GM18909 (cell line): ENCODE measurements at regions not wholly inside any gene's neighbourhood (a gene's known extent, or its start where the extent isn't known, plus 50 kb on each side); places are given as distances from the start of the nearest gene placed in this dataset.

Source experiments
- ATAC-seq: cut with Tn5 transposase; IDR thresholded peaks from one replicate; pipeline ENCODE4 v1.9.1; 2021; ENCODE audit warnings: mild to moderate bottlenecking; ENCODE audit not compliant: unreplicated experiment, poor library complexity

DNA sequence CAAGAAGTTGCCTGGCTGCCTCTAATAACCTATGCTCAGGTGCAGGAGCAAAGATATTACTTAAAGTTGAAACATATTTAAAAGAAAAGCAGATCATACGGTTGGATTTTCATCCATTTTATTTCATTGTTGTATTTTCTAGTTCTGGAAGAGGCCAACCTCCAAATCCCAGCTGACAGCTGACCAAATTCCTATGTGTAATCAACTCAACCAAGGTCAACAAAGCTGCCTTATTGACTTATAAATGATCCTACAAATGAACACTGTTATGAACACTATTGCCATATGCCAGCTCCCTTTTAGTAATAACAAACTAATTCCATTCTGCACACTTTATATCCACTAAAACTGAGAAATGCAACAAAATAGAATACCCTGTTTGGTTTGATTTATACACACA, 1537.4 kb downstream of the SLITRK1 start:
- no peak for ATAC-seq

DNA sequence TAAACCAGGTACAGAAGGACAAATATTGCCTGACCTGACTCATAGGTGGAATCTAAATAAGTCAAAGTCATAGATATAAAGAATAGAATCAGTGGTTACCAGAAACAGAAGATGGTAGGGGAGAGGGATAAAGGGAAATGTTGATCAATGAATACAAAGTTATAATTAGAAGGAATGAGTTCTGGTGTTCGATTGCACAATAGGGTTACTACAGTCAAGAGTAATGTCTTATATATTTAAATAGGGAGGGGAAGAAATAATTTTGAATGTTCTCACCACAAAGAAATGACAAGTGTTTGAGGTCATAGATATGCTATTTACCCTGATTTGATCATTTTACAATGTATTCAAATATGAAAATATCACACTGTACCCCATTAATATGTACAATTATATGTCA, 1541.2 kb downstream of the SLITRK1 start:
- ATAC-seq, result no peak

DNA sequence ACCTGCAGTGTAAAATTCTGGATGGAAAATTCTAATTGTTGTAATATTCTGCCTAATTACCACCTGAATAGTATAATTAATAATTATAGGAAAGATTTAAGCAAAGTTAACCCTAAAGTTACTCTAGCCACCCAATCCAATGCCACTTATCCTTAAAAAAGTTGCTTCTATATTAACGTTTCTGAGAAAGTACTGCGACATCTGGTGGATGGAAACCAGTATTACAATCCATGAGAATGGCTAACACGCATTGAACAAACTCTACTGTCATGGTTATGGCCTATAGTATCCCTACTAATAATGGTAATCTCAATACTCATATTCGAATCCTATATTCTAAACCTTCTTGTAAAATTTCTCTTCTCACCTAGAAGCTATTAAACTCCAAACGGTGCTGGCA, 1551.8 kb downstream of the SLITRK1 start:
- no peak for ATAC-seq

GRCh38 chr13:82323101-82323500, 1559.2 kb downstream of the SLITRK1 start:
- ATAC-seq, result no peak

DNA sequence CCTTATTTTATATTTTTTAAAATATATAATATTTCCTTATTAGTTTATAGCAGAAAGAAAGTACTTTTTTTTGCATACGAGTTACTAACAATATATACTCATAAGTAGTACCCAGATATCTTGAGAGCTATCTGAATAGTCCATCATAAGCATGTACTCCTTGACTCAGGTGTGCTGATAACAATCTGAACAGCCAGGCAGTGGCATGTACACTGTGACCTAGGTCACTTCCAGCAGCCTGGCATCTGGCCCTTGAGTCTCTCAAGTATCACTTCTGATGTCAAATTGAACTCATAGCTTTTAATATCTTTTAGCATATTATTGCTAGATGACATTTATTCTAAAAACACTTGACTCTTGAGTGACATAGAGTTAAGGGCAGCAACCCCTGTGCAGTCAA, 1576.7 kb downstream of the SLITRK1 start:
- ATAC-seq, result no peak

DNA sequence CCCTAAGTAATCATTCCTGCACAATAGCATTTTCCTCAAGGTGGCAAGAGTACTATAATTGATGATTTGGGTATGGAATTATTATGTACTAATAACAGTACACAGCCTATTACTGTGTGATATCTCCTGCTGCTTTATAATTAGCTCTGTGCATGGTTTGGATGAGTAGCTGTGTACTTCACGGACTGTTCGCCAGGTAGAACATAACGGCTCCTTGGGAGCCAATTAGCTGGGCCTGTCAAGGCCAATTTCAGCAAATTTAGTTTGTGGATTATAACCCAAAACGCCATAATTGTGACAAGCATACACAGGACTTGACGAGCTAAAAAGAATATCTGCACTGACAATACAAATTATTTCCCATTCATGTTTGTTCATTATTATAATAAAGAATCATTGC, 1584.2 kb downstream of the SLITRK1 start:
- no peak for ATAC-seq

DNA sequence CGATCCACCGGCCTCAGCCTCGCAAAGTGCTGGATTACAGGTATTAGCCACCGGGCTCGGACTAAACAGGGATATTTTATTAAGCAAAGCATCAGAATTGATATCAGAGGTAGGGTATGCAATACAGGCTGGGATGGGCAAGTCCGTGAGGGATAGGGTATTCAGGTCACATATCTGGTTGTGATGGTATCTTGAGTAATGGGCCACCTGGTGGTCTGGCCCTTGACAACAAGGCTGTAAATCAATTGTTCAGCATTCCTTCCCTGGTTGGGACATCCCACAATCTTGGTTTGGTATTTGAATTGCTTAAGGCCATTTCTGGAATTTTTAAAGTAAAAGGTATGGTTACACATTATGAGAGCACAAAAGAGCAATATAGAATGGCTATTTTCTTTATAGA, 1588.0 kb downstream of the SLITRK1 start:
- ATAC-seq, result no peak

- ATAC-seq, result no peak
Observed at GRCh38 chr13:82292334-82292733, 1589.9 kb downstream of the SLITRK1 start.

GRCh38 chr13:82291852-82292251, 1590.4 kb downstream of the SLITRK1 start:
- no peak for ATAC-seq

DNA sequence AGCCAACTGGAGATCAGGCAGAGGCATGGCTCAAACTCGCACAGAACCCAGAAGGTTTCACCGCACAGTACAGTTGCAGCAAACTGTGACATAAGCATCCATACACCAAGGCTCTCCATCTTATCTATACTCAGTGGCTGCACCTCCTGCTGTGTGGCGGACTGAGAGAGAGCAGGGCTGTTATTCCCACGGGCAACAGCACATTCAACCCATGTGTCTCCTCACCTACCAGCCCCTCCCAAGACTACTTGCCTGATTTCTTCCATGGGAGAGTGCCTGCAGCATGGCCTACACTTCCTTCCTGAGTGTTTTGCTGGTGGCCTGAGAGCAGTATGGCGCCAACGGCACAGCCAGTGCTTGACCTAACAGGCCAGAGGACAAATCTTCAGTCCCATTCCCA, 1606.6 kb downstream of the SLITRK1 start:
- ATAC-seq, result no peak

DNA sequence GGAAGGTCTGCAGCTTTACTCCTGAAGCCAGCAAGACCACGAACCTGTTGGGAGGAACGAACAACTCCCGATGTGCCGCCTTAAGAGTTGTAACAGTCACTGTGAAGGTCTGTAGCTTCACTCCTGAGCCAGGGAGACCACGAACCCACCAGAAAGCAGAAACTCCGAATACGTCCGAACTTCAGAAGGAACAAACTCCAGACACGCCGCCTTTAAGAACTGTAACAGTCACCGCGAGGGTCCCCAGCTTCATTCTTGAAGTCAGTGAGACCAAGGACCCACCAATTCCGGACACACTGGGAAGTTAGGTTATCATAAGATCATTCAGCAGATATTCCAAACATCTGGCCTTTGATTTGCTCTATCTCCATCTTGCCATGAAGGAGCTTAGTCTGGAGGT, 1623.0 kb downstream of the SLITRK1 start:
- ATAC-seq, result no peak

- no peak for ATAC-seq
Observed at GRCh38 chr13:82257790-82258507, 1624.3 kb downstream of the SLITRK1 start.

GRCh38 chr13:82248762-82249161, 1633.5 kb downstream of the SLITRK1 start:
- ATAC-seq, result no peak

DNA sequence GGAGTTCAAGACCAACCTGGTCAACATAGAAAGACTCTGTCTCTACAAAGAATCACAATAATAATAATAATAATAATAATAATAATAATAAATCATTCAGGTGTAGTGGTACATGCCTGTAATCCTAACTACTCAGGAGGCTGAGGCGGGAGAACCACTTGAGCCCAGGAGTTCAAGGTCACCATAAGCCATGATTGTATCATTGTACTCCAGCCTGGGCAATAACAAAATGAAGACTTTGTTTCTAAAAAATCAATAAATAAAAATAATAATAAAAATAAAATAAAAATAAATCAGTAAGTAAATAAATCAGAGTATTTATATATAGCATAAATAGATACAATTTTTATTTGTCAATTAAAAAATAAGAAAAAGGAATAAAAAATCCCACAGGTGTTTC, 1636.4 kb downstream of the SLITRK1 start:
- ATAC-seq, result no peak

GRCh38 chr13:82224806-82225205, 1657.5 kb downstream of the SLITRK1 start:
- no peak for ATAC-seq

GRCh38 chr13:82221621-82222020, 1660.7 kb downstream of the SLITRK1 start:
- ATAC-seq, result no peak

GRCh38 chr13:82220641-82221040, 1661.6 kb downstream of the SLITRK1 start:
- ATAC-seq, result no peak

DNA sequence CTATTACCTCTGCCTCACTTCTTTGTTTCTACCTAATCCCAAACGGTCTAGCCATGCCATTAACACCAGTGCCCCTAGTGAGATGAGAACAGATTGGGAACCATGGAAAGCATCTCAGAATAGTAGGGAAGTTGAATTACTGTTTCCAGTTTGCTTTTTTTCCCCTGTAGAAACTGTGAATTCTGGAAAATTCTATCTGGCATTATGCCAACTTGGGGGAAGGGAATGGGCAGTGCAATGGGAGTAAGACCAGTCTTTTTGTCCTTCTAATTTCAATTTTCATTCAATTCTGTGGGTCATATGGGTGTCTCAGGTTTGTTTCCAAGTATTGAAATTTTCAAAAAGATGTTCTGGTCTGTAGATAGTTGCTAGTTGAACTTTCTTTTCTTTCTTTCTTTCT, 1666.1 kb downstream of the SLITRK1 start:
- no peak for ATAC-seq

- ATAC-seq, result no peak
Observed at GRCh38 chr13:82214341-82214740, 1667.9 kb downstream of the SLITRK1 start.

DNA sequence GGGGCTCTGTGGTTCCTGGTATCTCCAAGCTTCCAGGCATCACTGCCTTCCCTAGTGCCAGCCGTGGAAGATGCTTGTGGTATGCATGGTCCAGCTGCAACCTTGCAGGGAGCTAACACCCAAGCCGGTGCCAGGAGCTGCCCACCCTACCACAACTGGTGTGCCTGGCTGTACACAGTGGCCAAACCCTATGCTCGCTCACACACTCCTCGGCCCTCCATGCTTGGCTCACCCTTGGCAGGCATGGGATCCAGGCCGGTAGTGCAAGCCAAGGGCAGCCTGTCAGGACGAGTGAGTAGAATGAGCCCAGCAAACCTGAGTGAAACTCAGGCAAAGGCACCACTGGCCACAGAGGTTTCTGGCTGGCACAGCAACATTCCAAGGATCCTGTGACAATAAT, 1676.0 kb downstream of the SLITRK1 start:
- ATAC-seq, result no peak

GRCh38 chr13:82202398-82202797, 1679.9 kb downstream of the SLITRK1 start:
- no peak for ATAC-seq

GRCh38 chr13:82196087-82196486, 1686.2 kb downstream of the SLITRK1 start:
- ATAC-seq, result no peak

GRCh38 chr13:82187227-82187626, 1695.0 kb downstream of the SLITRK1 start:
- ATAC-seq, result no peak
